ENCODE measurements at regions not wholly inside any gene's neighbourhood (a gene's known extent, or its start where the extent isn't known, plus 50 kb on each side); places are given as distances from the start of the nearest gene placed in this dataset.

DNA sequence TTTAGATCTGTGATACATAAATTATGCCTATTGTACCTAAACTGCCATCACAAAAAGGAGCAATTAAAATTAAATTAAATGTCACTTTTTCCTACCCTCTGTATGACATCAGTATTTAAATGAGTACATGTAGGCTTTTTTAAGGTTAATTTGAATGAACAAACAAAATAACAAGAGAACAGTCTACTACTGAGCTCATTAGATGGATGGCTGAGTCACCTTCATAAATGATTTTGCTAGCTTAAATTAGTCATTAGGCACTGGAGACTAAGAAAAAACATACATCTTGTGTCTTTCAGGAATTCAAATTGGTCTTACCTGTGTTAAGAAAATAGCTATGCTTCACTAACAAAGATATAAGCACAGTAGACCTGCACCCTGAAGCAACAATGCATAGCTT lies 153.6 kb downstream of the RCN1 start:
- TF ChIP-seq CTCF (conservative IDR thresholded peaks at IDR 0.05; ENCODE audit: low read depth, low read length): no peak
- Histone ChIP-seq H3K9ac (no peak overlapping the region), H3K4me2 (no peak overlapping the region)

DNA sequence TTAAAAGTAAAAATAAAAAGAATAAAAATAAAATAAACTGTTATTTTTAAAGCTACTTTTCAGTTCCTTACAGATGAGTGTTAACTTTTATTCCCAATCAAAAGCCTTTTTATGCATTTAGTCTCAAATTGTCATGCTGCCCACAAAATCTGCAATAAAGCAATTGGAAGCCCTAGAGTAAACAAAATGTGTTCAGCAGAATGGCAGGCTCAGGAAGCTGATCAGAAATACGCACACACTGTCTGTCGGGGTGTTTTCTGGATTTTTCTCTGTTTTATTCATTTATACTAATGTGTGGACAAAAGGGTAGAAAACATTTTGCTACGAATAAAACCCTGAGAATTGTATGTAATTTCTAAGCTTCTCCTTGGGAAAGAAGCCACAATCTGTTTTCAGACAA lies 162.8 kb downstream of the RCN1 start:
- Histone ChIP-seq H3K27ac (no peak overlapping the region), H3K79me2 (ENCODE audit: insufficient read depth, low read depth) (no peaks in the 10 kb centered on the region), H3K9ac (no peak overlapping the region), H4K20me1 (ENCODE audit: insufficient read depth) (no peaks in the 10 kb centered on the region), H3K36me3 (ENCODE audit: insufficient read depth) (no peaks in the 10 kb centered on the region), H3K4me1 (ENCODE audit: low read depth, poor library complexity, severe bottlenecking) (no peaks in the 10 kb centered on the region), H3K4me2 (no peak overlapping the region), H3K27me3 (ENCODE audit: insufficient read depth, low read depth) (no peaks in the 10 kb centered on the region), H2AFZ (ENCODE audit: low read depth) (no peak overlapping the region), H3K4me3 (IDR thresholded peaks at IDR 0.05; ENCODE audit: insufficient read depth, low read depth, low read length) (no peak overlapping the region)
- TF ChIP-seq CTCF (conservative IDR thresholded peaks at IDR 0.05; ENCODE audit: low read depth, low read length): no peak

More for the DNA sequence above, 153.6 kb downstream of the RCN1 start:
- Histone ChIP-seq H3K36me3 (ENCODE audit: insufficient read depth) (no peaks in the 10 kb centered on the region), H2AFZ (ENCODE audit: low read depth) (no peak overlapping the region), H3K79me2 (ENCODE audit: insufficient read depth, low read depth) (no peaks in the 10 kb centered on the region), H3K27me3 (ENCODE audit: insufficient read depth, low read depth) (no peaks in the 10 kb centered on the region), H3K4me1 (ENCODE audit: low read depth, poor library complexity, severe bottlenecking) (no peaks in the 10 kb centered on the region), H3K27ac (no peak overlapping the region), H4K20me1 (ENCODE audit: insufficient read depth) (no peaks in the 10 kb centered on the region), H3K4me3 (IDR thresholded peaks at IDR 0.05; ENCODE audit: insufficient read depth, low read depth, low read length) (no peak overlapping the region)

DNA sequence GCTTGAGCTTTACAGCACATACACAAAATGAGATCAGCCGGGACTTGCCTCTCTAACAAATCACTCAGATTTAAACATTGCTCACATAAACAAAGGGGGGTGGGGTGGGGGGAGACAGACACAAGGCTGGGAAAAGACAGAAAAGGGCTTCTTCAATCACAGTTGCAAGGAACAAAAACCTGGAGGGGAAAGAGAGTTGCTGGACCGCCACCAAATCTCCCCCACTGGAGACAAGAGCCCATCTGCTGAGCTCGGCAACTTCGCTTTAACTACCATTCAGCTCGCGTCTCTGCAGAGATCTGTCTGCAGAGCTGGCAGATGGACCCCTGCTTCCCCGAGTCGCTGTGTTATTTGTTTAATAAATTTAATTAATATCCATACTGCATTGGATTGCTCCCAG lies 165.0 kb downstream of the RCN1 start:
- Histone ChIP-seq H4K20me1 (ENCODE audit: insufficient read depth) (no peaks in the 10 kb centered on the region), H3K36me3 (ENCODE audit: insufficient read depth) (no peaks in the 10 kb centered on the region), H3K9ac (no peak overlapping the region), H2AFZ (ENCODE audit: low read depth) (no peak overlapping the region), H3K4me3 (IDR thresholded peaks at IDR 0.05; ENCODE audit: insufficient read depth, low read depth, low read length) (no peak overlapping the region), H3K27me3 (ENCODE audit: insufficient read depth, low read depth) (no peaks in the 10 kb centered on the region), H3K27ac (no peak overlapping the region), H3K4me2 (no peak overlapping the region), H3K4me1 (ENCODE audit: low read depth, poor library complexity, severe bottlenecking) (no peaks in the 10 kb centered on the region), H3K79me2 (ENCODE audit: insufficient read depth, low read depth) (no peaks in the 10 kb centered on the region)
- TF ChIP-seq CTCF (conservative IDR thresholded peaks at IDR 0.05; ENCODE audit: low read depth, low read length): no peak

DNA sequence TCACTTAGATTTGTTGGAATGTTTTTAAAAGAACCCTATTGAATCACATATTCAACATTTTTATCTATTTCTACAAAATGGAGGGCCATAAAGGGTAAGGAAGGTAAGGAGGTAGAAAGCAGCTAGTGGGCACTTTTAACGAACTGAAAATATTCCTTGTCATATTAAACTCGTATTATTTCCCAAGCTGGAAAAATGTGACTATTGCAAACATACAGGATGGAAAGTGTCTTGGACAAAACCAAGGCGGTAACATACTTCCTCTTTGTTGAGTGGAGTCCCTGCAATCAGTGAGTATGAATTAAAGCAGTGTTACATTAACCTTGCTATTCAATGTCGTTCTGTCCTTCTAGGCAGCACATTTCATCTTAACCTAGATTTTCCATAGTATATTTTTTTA lies 165.6 kb downstream of the RCN1 start:
- no peaks in the 10 kb centered on the region for H3K36me3 ChIP-seq (ENCODE audit: insufficient read depth)
- H3K4me2 ChIP-seq: no peak overlapping the region
- H2AFZ ChIP-seq (ENCODE audit: low read depth): no peak overlapping the region
- no peak overlapping the region for H3K9ac ChIP-seq
- no peaks in the 10 kb centered on the region for H3K79me2 ChIP-seq (ENCODE audit: insufficient read depth, low read depth)
- H4K20me1 ChIP-seq (ENCODE audit: insufficient read depth): no peaks in the 10 kb centered on the region
- no peaks in the 10 kb centered on the region for H3K4me1 ChIP-seq (ENCODE audit: low read depth, poor library complexity, severe bottlenecking)
- H3K4me3 ChIP-seq (IDR thresholded peaks at IDR 0.05; ENCODE audit: insufficient read depth, low read depth, low read length): no peak overlapping the region
- no peak overlapping the region for H3K27ac ChIP-seq
- TF ChIP-seq CTCF (conservative IDR thresholded peaks at IDR 0.05; ENCODE audit: low read depth, low read length): no peak
- H3K27me3 ChIP-seq (ENCODE audit: insufficient read depth, low read depth): no peaks in the 10 kb centered on the region
